ENCODE measurements at regions not wholly inside any gene's neighbourhood (a gene's known extent, or its start where the extent isn't known, plus 50 kb on each side); places are given as distances from the start of the nearest gene placed in this dataset.
"Not testable (repeated sequence)": the region's sequence is repeated elsewhere in the genome, so short reads cannot be mapped to it uniquely, and the experiment has no call there.

GRCh38 chr21:16224756-16225155 is 495.0 kb downstream of the USP25 start:
- not testable (repeated sequence) for DNase-seq (ENCODE audit: low spot score)

GRCh38 chr21:16239659-16240265 is 510.0 kb downstream of the USP25 start:
- no peak for DNase-seq (ENCODE audit: low spot score)

- no peak for DNase-seq (ENCODE audit: low spot score)
These were observed 511.2 kb downstream of the USP25 start for GRCh38 chr21:16241016-16241415.

GRCh38 chr21:16241479-16241963 is 511.7 kb downstream of the USP25 start:
- DNase-seq (ENCODE audit: low spot score) = no peak

- no peak for DNase-seq (ENCODE audit: low spot score)
These were observed 513.6 kb downstream of the USP25 start for GRCh38 chr21:16243396-16243795.

GRCh38 chr21:16248705-16249104 is 518.9 kb downstream of the USP25 start:
- no peak for DNase-seq (ENCODE audit: low spot score)

GRCh38 chr21:16250273-16250672 is 520.5 kb downstream of the USP25 start:
- no peak for DNase-seq (ENCODE audit: low spot score)

GRCh38 chr21:16258844-16259611 is 529.2 kb downstream of the USP25 start:
- DNase-seq (ENCODE audit: low spot score) = no peak

GRCh38 chr21:16262091-16262490 is 532.3 kb downstream of the USP25 start:
- no peak for DNase-seq (ENCODE audit: low spot score)

- DNase-seq (ENCODE audit: low spot score) = no peak
These were observed 534.5 kb downstream of the USP25 start for GRCh38 chr21:16264319-16264718.

- no peak for DNase-seq (ENCODE audit: low spot score)
These were observed 539.7 kb downstream of the USP25 start for GRCh38 chr21:16269476-16269875.

- peak; percentile 49 for DNase-seq (ENCODE audit: low spot score)
These were observed 550.2 kb downstream of the USP25 start for GRCh38 chr21:16279731-16280581.

GRCh38 chr21:16280686-16281091 is 550.9 kb downstream of the USP25 start:
- DNase-seq (ENCODE audit: low spot score) = peak; percentile 2

GRCh38 chr21:16283516-16283915 is 553.7 kb downstream of the USP25 start:
- no peak for DNase-seq (ENCODE audit: low spot score)

GRCh38 chr21:16285605-16286126 is 555.9 kb downstream of the USP25 start:
- DNase-seq (ENCODE audit: low spot score) = no peak

- DNase-seq (ENCODE audit: low spot score) = no peak
These were observed 557.3 kb downstream of the USP25 start for GRCh38 chr21:16287046-16287445.

- DNase-seq (ENCODE audit: low spot score) = no peak
These were observed 561.5 kb downstream of the USP25 start for GRCh38 chr21:16291296-16291695.

- DNase-seq (ENCODE audit: low spot score) = no peak
These were observed 564.3 kb downstream of the USP25 start for GRCh38 chr21:16294128-16294527.

- DNase-seq (ENCODE audit: low spot score) = peak; percentile 20
These were observed 573.1 kb downstream of the USP25 start for GRCh38 chr21:16302851-16303282.

- no peak for DNase-seq (ENCODE audit: low spot score)
These were observed 574.7 kb downstream of the USP25 start for GRCh38 chr21:16304174-16305095.

GRCh38 chr21:16305686-16306085 is 575.9 kb downstream of the USP25 start:
- peak; percentile 17 for DNase-seq (ENCODE audit: low spot score)
